Tibial artery (tissue), 4 donors: ENCODE measurements at regions not wholly inside any gene's neighbourhood (a gene's known extent, or its start where the extent isn't known, plus 50 kb on each side); places are given as distances from the start of the nearest gene placed in this dataset.

Experiments
- DNase-seq, 2 donors: peaks; one replicate each; pipeline ENCODE4 v3.0.0-alpha.2; 2019
- H3K27ac ChIP-seq, 2 donors: fragments of 200-600 bp; sonication (generic) in 1 of 2; 1 replicate in 1 of 2; 2 replicates in 1 of 2; pipeline ENCODE4 v1.5.1; 2018 to 2019; ENCODE audit warnings: mild to moderate bottlenecking in 1 of 2
- H3K27me3 ChIP-seq, 2 donors: fragments of 200-600 bp; sonication (generic) in 1 of 2; one replicate each; pipeline versions ENCODE4 v1.5.1 to v1.6.0; 2016 to 2019
- H3K36me3 ChIP-seq, 3 donors: fragments of 200-600 bp; sonication (generic) in 2 of 3; one replicate each; pipeline ENCODE4 v1.5.1; 2016 to 2019; ENCODE audit warnings: mild to moderate bottlenecking in 2 of 3
- H3K4me1 ChIP-seq, 4 donors: fragments of 200-600 bp; sonication (generic) in 2 of 4; 1 replicate in 3 of 4; 2 replicates in 1 of 4; pipeline ENCODE4 v1.5.1; 2016 to 2019
- H3K4me3 ChIP-seq, 2 donors: fragments of 200-600 bp; sonication (generic) in 1 of 2; 1 replicate in 1 of 2; 2 replicates in 1 of 2; pipeline ENCODE4 v1.5.1; 2018 to 2019; ENCODE audit warnings: mild to moderate bottlenecking in 2 of 2
- H3K9me3 ChIP-seq, 3 donors: fragments of 200-600 bp; sonication (generic) in 1 of 3; one replicate each; pipeline ENCODE4 v1.5.1; 2016 to 2019
- CTCF ChIP-seq, 2 experiments: fragments of 200-600 bp in 1 of 2; fragments of 450-650 bp in 1 of 2; IDR thresholded peaks; one replicate each; pipeline ENCODE4 v1.5.1; 2017 to 2019; ENCODE audit warnings: antibody characterized with exemption in 2 of 2, mild to moderate bottlenecking in 1 of 2, moderate library complexity in 1 of 2
- intact Hi-C: fragments of 100-400 bp; cut with DNase I; formaldehyde crosslinking; loops from one replicate; pipeline ENCODE4 v1.15.0; 2023; ENCODE audit warnings: low total_unique reads

GRCh38 chr6:37559050-37559449 is 59.4 kb upstream of the CCDC167 start:
- DNase-seq: no peak

GRCh38 chr6:37558646-37559045 is 59.0 kb upstream of the CCDC167 start:
- H3K4me1 ChIP-seq: peaks cover 0 to under 1% (median under 1%) of the 10 kb centered on the region in 4 donors
- intact Hi-C loops: no loop called here
- no peak overlapping the region for H3K27ac ChIP-seq
- no peaks in the 10 kb centered on the region for H3K9me3 ChIP-seq
- TF ChIP-seq CTCF (IDR thresholded peaks at IDR 0.05): no peak
- H3K27me3 ChIP-seq: peaks cover 0 to 22% of the 10 kb centered on the region in 2 donors
- no peaks in the 10 kb centered on the region for H3K36me3 ChIP-seq
- no peak for DNase-seq
- H3K4me3 ChIP-seq: no peak overlapping the region

More at GRCh38 chr6:37559050-37559449, 59.4 kb upstream of the CCDC167 start:
- Histone ChIP-seq H3K9me3 (no peaks in the 10 kb centered on the region), H3K4me3 (no peak overlapping the region), H3K36me3 (no peaks in the 10 kb centered on the region), H3K27ac (no peak overlapping the region), H3K4me1 (no peaks in the 10 kb centered on the region), H3K27me3 (peaks cover 0 to 26% of the 10 kb centered on the region in 2 donors)
- no peak for TF ChIP-seq CTCF (IDR thresholded peaks at IDR 0.05)
- intact Hi-C loops: no loop called here

GRCh38 chr6:37558168-37558567 is 58.5 kb upstream of the CCDC167 start:
- Histone ChIP-seq H3K36me3 (no peaks in the 10 kb centered on the region), H3K4me3 (no peak overlapping the region), H3K27me3 (peaks cover 0 to 22% of the 10 kb centered on the region in 2 donors), H3K9me3 (no peaks in the 10 kb centered on the region), H3K27ac (no peak overlapping the region), H3K4me1 (peaks cover 0 to 5% (median 2%) of the 10 kb centered on the region in 4 donors)
- intact Hi-C loops: no loop called here
- DNase-seq: no peak
- no peak for TF ChIP-seq CTCF (IDR thresholded peaks at IDR 0.05)

- TF ChIP-seq CTCF (IDR thresholded peaks at IDR 0.05): no peak
- Histone ChIP-seq H3K4me3 (no peak overlapping the region), H3K4me1 (peaks cover 0 to 10% (median 2%) of the 10 kb centered on the region in 4 donors), H3K36me3 (no peaks in the 10 kb centered on the region), H3K27ac (no peak overlapping the region), H3K27me3 (peaks cover 0 to 22% of the 10 kb centered on the region in 2 donors), H3K9me3 (no peaks in the 10 kb centered on the region)
- no peak for DNase-seq
- intact Hi-C loops: no loop called here
Observed at GRCh38 chr6:37557645-37558114, 58.0 kb upstream of the CCDC167 start.

- intact Hi-C loops: no loop called here
- H3K27me3 ChIP-seq: peaks cover 0 to 22% of the 10 kb centered on the region in 2 donors
- no peak overlapping the region for H3K4me3 ChIP-seq
- H3K4me1 ChIP-seq: peaks cover 0 to 10% (median 2%) of the 10 kb centered on the region in 4 donors
- no peak overlapping the region for H3K27ac ChIP-seq
- H3K9me3 ChIP-seq: no peaks in the 10 kb centered on the region
- DNase-seq: no peak
- no peak for TF ChIP-seq CTCF (IDR thresholded peaks at IDR 0.05)
- H3K36me3 ChIP-seq: no peaks in the 10 kb centered on the region
Observed at GRCh38 chr6:37556881-37557644, 57.4 kb upstream of the CCDC167 start.
